Neural cell (in vitro differentiated cells): ENCODE measurements at regions not wholly inside any gene's neighbourhood (a gene's known extent, or its start where the extent isn't known, plus 50 kb on each side); places are given as distances from the start of the nearest gene placed in this dataset.
A peak's percentile ranks its signal among the peaks of the same experiment; 100 is the strongest.

Source experiments
- H2AFZ ChIP-seq: fragments of 200-600, 300-800 bp; sonication (generic), shearing (Covaris generic); 2 replicates; pipeline ENCODE4 v1.6.0; 2014; ENCODE audit warnings: low read depth, mild to moderate bottlenecking, antibody characterized with exemption, low read length, moderate library complexity
- H3F3A ChIP-seq: fragments of 200-600 bp; shearing (Covaris generic); 2 replicates; pipeline ENCODE4 v1.6.1; 2016; ENCODE audit warnings: mild to moderate bottlenecking, moderate library complexity, mixed read lengths, antibody characterized with exemption, low read length; ENCODE audit not compliant: insufficient read depth, poor library complexity, severe bottlenecking
- H3K27ac ChIP-seq: fragments of 200-600, 300-800 bp; sonication (generic), shearing (Covaris generic); 2 replicates; pipeline ENCODE4 v1.5.1; 2014; ENCODE audit warnings: mild to moderate bottlenecking, low read length, moderate library complexity
- H3K27me3 ChIP-seq: fragments of 300-800, 200-600 bp; sonication (generic), shearing (Covaris generic); 2 replicates; pipeline ENCODE4 v1.6.0; 2014; ENCODE audit warnings: mild to moderate bottlenecking, low read depth, low read length, moderate library complexity; ENCODE audit not compliant: insufficient read depth
- H3K36me3 ChIP-seq: fragments of 300-800, 200-600 bp; sonication (generic), shearing (Covaris generic); 2 replicates; pipeline ENCODE4 v1.5.1; 2014; ENCODE audit warnings: mild to moderate bottlenecking, antibody characterized with exemption, low read length, moderate library complexity; ENCODE audit not compliant: insufficient read depth
- H3K4me2 ChIP-seq: fragments of 300-800, 200-600 bp; sonication (generic), shearing (Covaris generic); 2 replicates; pipeline ENCODE4 v1.6.0; 2014; ENCODE audit warnings: mild to moderate bottlenecking, low read length
- H3K4me3 ChIP-seq: fragments of 300-800, 200-600 bp; sonication (generic), shearing (Covaris generic); 2 replicates; pipeline ENCODE4 v1.5.1; 2014; ENCODE audit warnings: mild to moderate bottlenecking, low read length, moderate library complexity
- H3K79me2 ChIP-seq: fragments of 200-600 bp; shearing (Covaris generic); replicated peaks from 2 replicates; pipeline ENCODE4 v1.6.0; 2014; ENCODE audit warnings: mild to moderate bottlenecking, low read length, moderate library complexity; ENCODE audit not compliant: insufficient read depth
- H3K9ac ChIP-seq: fragments of 300-800, 200-600 bp; sonication (generic), shearing (Covaris generic); 2 replicates; pipeline ENCODE4 v1.6.1; 2016; ENCODE audit warnings: mild to moderate bottlenecking, low read length, mixed read lengths
- H3K9me2 ChIP-seq: fragments of 200-600 bp; shearing (Covaris generic); 2 replicates; pipeline ENCODE4 v1.6.1; 2016; ENCODE audit warnings: mild to moderate bottlenecking, low read length, mixed read lengths; ENCODE audit not compliant: insufficient read depth
- H3K9me3 ChIP-seq: fragments of 200-600, 300-800 bp; sonication (generic), shearing (Covaris generic); 2 replicates; pipeline ENCODE4 v1.6.1; 2016; ENCODE audit warnings: mild to moderate bottlenecking, mixed run types, low read length, moderate library complexity, mixed read lengths
- H4K20me1 ChIP-seq: fragments of 200-600 bp; shearing (Covaris generic); 2 replicates; pipeline ENCODE4 v1.6.1; 2016; ENCODE audit warnings: mild to moderate bottlenecking, mixed run types; ENCODE audit not compliant: insufficient read depth
- CTCF ChIP-seq: fragments of 450-650 bp; IDR thresholded peaks from 2 replicates; pipeline ENCODE4 v1.5.1; 2014; ENCODE audit warnings: antibody characterized with exemption, mild to moderate bottlenecking, moderate library complexity; ENCODE audit not compliant: poor library complexity, severe bottlenecking
- EP300 ChIP-seq: fragments of 450-650 bp; conservative IDR thresholded peaks from 2 replicates; pipeline ENCODE4 v1.6.1; 2014; ENCODE audit warnings: antibody characterized with exemption, mild to moderate bottlenecking, moderate library complexity; ENCODE audit not compliant: poor library complexity, severe bottlenecking
- EZH2 ChIP-seq: fragments of 200-600, 300-800 bp; shearing (Covaris generic), sonication (generic); IDR thresholded peaks from 2 replicates; pipeline ENCODE4 v1.6.1; 2014; ENCODE audit warnings: antibody characterized with exemption, low read length, borderline replicate concordance, mild to moderate bottlenecking; ENCODE audit not compliant: insufficient read depth, poor library complexity, severe bottlenecking
- MXI1 ChIP-seq: fragments of 450-650 bp; conservative IDR thresholded peaks from 2 replicates; pipeline ENCODE4 v1.6.1; 2014; ENCODE audit warnings: antibody characterized with exemption, mild to moderate bottlenecking; ENCODE audit not compliant: poor library complexity, severe bottlenecking
- POLR2AphosphoS5 ChIP-seq: IDR thresholded peaks from 2 replicates; pipeline ENCODE4 v1.6.1; 2012
- RAD21 ChIP-seq: fragments of 450-650 bp; conservative IDR thresholded peaks from 2 replicates; pipeline ENCODE4 v1.6.1; 2014; ENCODE audit warnings: antibody characterized with exemption, mild to moderate bottlenecking, moderate library complexity
- REST ChIP-seq: IDR thresholded peaks from 2 replicates; pipeline ENCODE4 v1.6.1; 2012; ENCODE audit warnings: borderline replicate concordance
- SMC3 ChIP-seq: fragments of 450-650 bp; conservative IDR thresholded peaks from 2 replicates; pipeline ENCODE4 v1.6.1; 2014; ENCODE audit warnings: antibody characterized with exemption, mild to moderate bottlenecking, moderate library complexity; ENCODE audit not compliant: poor library complexity
- TAF1 ChIP-seq: IDR thresholded peaks from 2 replicates; pipeline ENCODE4 v1.6.1; 2012; ENCODE audit warnings: low read depth

GRCh38 chr18:1680108-1680507 lies 775.4 kb downstream of the ADCYAP1 start:
- H3K79me2 ChIP-seq, result no peaks in the 10 kb centered on the region
- H3K36me3 ChIP-seq, result no peaks in the 10 kb centered on the region
- H4K20me1 ChIP-seq, result no peaks in the 10 kb centered on the region
- TF ChIP-seq EP300 (peak; percentile 81), RAD21 (no peak)
- H3K27me3 ChIP-seq, result no peaks in the 10 kb centered on the region
- H3K4me3 ChIP-seq, result no peak overlapping the region
- no peak overlapping the region for H2AFZ ChIP-seq
- H3K9ac ChIP-seq, result no peak overlapping the region
- no peaks in the 10 kb centered on the region for H3K9me3 ChIP-seq
- no peaks in the 10 kb centered on the region for H3F3A ChIP-seq
- no peaks in the 10 kb centered on the region for H3K9me2 ChIP-seq
- H3K4me2 ChIP-seq, result no peak overlapping the region
- no peak overlapping the region for H3K27ac ChIP-seq

GRCh38 chr18:1691863-1692262 lies 787.2 kb downstream of the ADCYAP1 start:
- no peaks in the 10 kb centered on the region for H3K36me3 ChIP-seq
- H3K9me3 ChIP-seq, result no peaks in the 10 kb centered on the region
- no peak for TF ChIP-seq EZH2
- no peak for TF ChIP-seq SMC3
- no peak for TF ChIP-seq EP300
- TF ChIP-seq REST, result no peak
- TF ChIP-seq MXI1, result no peak
- TF ChIP-seq POLR2AphosphoS5, result no peak
- TF ChIP-seq TAF1, result no peak
- TF ChIP-seq CTCF, result no peak
- TF ChIP-seq RAD21, result no peak

GRCh38 chr18:1708006-1708405 lies 803.3 kb downstream of the ADCYAP1 start:
- Histone ChIP-seq H3K9ac (no peak overlapping the region), H3K4me2 (no peak overlapping the region), H4K20me1 (no peaks in the 10 kb centered on the region), H3K27ac (no peak overlapping the region), H3K4me3 (no peak overlapping the region), H3F3A (no peaks in the 10 kb centered on the region), H3K9me3 (no peaks in the 10 kb centered on the region), H3K36me3 (no peaks in the 10 kb centered on the region), H3K9me2 (no peaks in the 10 kb centered on the region), H3K27me3 (no peaks in the 10 kb centered on the region), H3K79me2 (no peaks in the 10 kb centered on the region), H2AFZ (no peak overlapping the region)
- TF ChIP-seq TAF1, result no peak
- TF ChIP-seq RAD21, result no peak
- no peak for TF ChIP-seq SMC3
- TF ChIP-seq EZH2, result no peak
- TF ChIP-seq POLR2AphosphoS5, result no peak
- TF ChIP-seq EP300, result no peak
- no peak for TF ChIP-seq MXI1
- TF ChIP-seq REST, result no peak
- TF ChIP-seq CTCF, result no peak

More at GRCh38 chr18:1691863-1692262, 787.2 kb downstream of the ADCYAP1 start:
- Histone ChIP-seq H4K20me1 (no peaks in the 10 kb centered on the region), H3K4me3 (no peak overlapping the region), H3K79me2 (no peaks in the 10 kb centered on the region), H3K9ac (no peak overlapping the region), H3K4me2 (no peak overlapping the region), H3K27me3 (no peaks in the 10 kb centered on the region), H3F3A (no peaks in the 10 kb centered on the region), H3K9me2 (no peaks in the 10 kb centered on the region), H2AFZ (no peak overlapping the region), H3K27ac (no peak overlapping the region)
